ENCODE measurements at regions not wholly inside any gene's neighbourhood (a gene's known extent, or its start where the extent isn't known, plus 50 kb on each side); places are given as distances from the start of the nearest gene placed in this dataset.

DNA sequence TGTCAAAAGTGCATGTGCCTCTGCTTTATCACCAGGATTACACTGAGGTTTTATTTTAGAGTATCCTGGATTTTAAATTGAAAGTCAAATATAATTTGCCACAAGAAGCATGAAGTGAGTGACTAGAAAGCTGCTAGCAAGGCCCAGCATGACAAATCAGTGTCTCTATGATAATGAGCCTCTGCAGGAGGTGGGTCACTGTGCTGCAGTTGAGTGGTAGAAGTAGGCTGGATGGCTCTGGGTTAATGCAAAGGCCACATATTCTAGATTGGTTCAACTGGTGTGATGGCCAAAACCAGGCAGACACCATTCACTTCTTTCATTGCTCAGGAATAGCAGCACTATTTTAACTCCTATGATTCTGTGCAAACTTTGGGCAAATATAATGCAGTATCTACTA is 491.5 kb downstream of the OLFM4 start:
- TF ChIP-seq, protein P1, sequence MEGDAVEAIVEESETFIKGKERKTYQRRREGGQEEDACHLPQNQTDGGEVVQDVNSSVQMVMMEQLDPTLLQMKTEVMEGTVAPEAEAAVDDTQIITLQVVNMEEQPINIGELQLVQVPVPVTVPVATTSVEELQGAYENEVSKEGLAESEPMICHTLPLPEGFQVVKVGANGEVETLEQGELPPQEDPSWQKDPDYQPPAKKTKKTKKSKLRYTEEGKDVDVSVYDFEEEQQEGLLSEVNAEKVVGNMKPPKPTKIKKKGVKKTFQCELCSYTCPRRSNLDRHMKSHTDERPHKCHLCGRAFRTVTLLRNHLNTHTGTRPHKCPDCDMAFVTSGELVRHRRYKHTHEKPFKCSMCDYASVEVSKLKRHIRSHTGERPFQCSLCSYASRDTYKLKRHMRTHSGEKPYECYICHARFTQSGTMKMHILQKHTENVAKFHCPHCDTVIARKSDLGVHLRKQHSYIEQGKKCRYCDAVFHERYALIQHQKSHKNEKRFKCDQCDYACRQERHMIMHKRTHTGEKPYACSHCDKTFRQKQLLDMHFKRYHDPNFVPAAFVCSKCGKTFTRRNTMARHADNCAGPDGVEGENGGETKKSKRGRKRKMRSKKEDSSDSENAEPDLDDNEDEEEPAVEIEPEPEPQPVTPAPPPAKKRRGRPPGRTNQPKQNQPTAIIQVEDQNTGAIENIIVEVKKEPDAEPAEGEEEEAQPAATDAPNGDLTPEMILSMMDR (conservative IDR thresholded peaks at IDR 0.05): no peak
- TF ChIP-seq ZFX (IDR thresholded peaks at IDR 0.05): no peak
